ENCODE measurements at regions not wholly inside any gene's neighbourhood (a gene's known extent, or its start where the extent isn't known, plus 50 kb on each side); places are given as distances from the start of the nearest gene placed in this dataset.

- Histone ChIP-seq H3K4me2 (ENCODE audit: low read depth, low read length) (no peak overlapping the region), H3K36me3 (ENCODE audit: control insufficient read depth, insufficient read depth, low read length) (no peaks in the 10 kb centered on the region), H3K18ac (ENCODE audit: low read depth, low read length) (no peak overlapping the region), H2AK5ac (ENCODE audit: low read depth, low read length) (no peak overlapping the region), H3K23ac (ENCODE audit: low read depth, low read length) (no peak overlapping the region), H4K91ac (ENCODE audit: insufficient read depth, low read depth, low read length) (no peak overlapping the region), H3K4ac (ENCODE audit: low read depth, low read length) (no peak overlapping the region), H2BK15ac (ENCODE audit: low read depth, low read length) (no peak overlapping the region), H2AFZ (replicated peaks; ENCODE audit: low read length, poor library complexity) (no peak overlapping the region), H3K9me3 (ENCODE audit: control insufficient read depth, insufficient read depth, low read length) (peaks cover 22% of the 10 kb centered on the region), H3K56ac (ENCODE audit: extremely low read depth, insufficient read depth, low read length) (no peak overlapping the region), H2BK5ac (ENCODE audit: low read depth, low read length, poor library complexity, severe bottlenecking) (no peak overlapping the region), H3K14ac (replicated peaks; ENCODE audit: low read depth, low read length) (no peak overlapping the region), H2AK9ac (replicated peaks; ENCODE audit: low read depth, low read length, poor library complexity) (no peak overlapping the region), H3K27ac (ENCODE audit: insufficient read depth, low read length) (no peak overlapping the region), H4K20me1 (ENCODE audit: insufficient read depth, low read length) (no peaks in the 10 kb centered on the region), H3K27me3 (ENCODE audit: control insufficient read depth, insufficient read depth, low read length) (no peaks in the 10 kb centered on the region), H2BK120ac (ENCODE audit: low read depth, low read length) (no peak overlapping the region), H4K5ac (ENCODE audit: low read depth, low read length) (no peak overlapping the region), H3K4me3 (ENCODE audit: insufficient read depth, low read depth, low read length) (no peak overlapping the region), H4K8ac (ENCODE audit: low read depth in 2 of 2, low read length in 2 of 2) (no peak overlapping the region), H3K9me1 (ENCODE audit: insufficient read depth, low read length) (no peaks in the 10 kb centered on the region), H3K79me1 (ENCODE audit: low read depth in 1 of 2, low read length in 2 of 2) (no peaks in the 10 kb centered on the region), H3K9ac (ENCODE audit: low read depth, low read length) (no peak overlapping the region), H3K4me1 (ENCODE audit: control insufficient read depth, insufficient read depth, low read length) (no peaks in the 10 kb centered on the region), H2BK20ac (ENCODE audit: low read depth, low read length) (no peak overlapping the region)
- intact Hi-C loops (cut with micrococcal nuclease), result no loop called here
- no peak for ATAC-seq (ENCODE audit: low read depth)
- no peak for TF ChIP-seq USF2 (IDR thresholded peaks at IDR 0.05; ENCODE audit: low read depth, low read length)
- in situ Hi-C loops (cut with MboI; ENCODE audit: low sequenced_read_pairs), result no loop called here
- CTCF ChIA-PET, result no interaction called here
- dilution Hi-C loops (cut with HindIII; ENCODE audit: low sequenced_read_pairs, unreplicated experiment), result no loop called here
- DNase-seq, result no peak
- WGBS, 2 experiments (ENCODE audit: extremely low coverage in 2 of 2, insufficient read length in 1 of 2), result 87% methylated on average over 10 of the region's 11 CpGs; no CpG with 5 or more reads in 1 of the 2 experiments
- POLR2A ChIA-PET (ENCODE audit: unreplicated experiment), result no interaction called here
- no TSS peak for BruUV-seq (replicated peaks)
Observed at GRCh38 chr4:178140326-178140915, 698.2 kb upstream of the AGA start.

Data from IMR-90 (cell line).